Activated CD4-positive, alpha-beta T cell treated with anti-CD3 and anti-CD28 coated beads, Interleukin-2, amount 50 U/mL, for 1 hour (primary cell): ENCODE measurements at regions not wholly inside any gene's neighbourhood (a gene's known extent, or its start where the extent isn't known, plus 50 kb on each side); places are given as distances from the start of the nearest gene placed in this dataset.

ENCODE experiments used
- DNase-seq: peaks from one replicate; pipeline ENCODE4 v3.0.0-alpha.2; 2020

DNA sequence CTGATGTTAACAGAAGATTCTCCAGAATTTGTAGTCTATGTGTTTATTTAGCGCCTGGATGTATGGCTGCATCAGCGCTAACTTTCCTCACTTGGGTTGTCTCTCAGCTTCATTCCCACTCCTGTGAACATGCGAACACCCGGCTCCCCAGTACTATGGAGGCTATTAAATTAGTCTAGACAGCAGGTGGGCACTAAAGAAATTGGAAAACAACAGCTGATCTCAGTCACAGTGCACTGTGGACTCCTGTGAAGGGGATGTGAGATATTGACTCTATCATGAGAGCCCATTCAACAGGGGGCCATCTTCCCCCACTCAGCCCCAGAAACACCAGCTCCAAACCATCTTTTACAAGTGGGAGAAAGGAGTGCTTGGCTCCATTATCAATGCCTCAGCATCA lies 471.0 kb downstream of the KDM4C start:
- DNase-seq, result no peak

DNA sequence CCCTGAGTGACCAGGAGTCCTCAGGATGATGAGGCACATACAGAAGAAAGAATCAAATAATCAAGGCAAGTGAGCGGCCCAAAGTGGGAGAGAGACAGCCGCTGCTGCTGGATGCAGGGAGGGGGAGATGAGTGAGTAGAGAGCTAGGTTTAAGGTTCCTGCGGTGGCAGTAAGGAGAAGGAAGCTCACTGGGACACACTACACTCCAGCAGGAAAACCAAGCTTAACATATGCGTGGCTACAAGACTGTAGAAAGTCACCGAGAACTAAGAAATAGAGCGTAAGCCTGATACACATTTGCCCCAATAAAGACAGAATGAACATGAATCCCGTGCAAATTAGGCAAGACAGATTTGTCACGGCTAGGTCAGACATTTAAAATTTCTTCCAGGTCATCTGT lies 470.2 kb downstream of the KDM4C start:
- DNase-seq, result no peak

DNA sequence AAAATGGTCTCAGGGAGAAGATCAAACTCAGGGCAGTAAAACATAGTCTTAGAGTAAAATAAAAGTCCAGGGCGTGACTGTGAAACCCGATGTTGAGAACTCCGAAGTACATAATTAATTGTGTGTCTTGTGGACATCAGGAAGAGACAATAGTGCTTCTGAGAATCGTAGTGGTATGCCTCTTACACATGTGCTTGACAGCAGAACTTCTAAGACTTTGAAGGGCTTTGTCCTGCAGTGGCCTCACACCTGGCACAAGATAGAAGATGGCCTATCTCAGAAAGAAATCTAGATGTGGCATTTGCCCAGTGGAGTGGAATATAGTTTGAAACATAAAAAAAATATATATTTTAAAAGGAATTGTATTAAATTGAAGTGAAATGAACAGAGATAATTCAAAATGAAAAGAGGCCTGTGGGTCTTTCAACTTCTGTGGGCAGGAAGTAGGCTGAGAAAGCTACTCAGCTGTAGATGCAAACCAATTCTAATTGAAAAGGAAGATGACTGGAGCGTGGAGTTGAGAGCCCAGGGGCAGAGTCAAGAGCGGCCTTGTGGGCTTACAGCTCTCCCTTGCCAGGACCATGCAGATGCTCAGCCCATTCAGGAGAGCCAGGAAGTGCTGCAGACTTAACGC lies 468.4 kb downstream of the KDM4C start:
- DNase-seq, result no peak
